GM20431 (cell line): ENCODE measurements at regions not wholly inside any gene's neighbourhood (a gene's known extent, or its start where the extent isn't known, plus 50 kb on each side); places are given as distances from the start of the nearest gene placed in this dataset.

Experiments used
- in situ Hi-C: fragments of 300-500 bp; cut with MseI, MboI; formaldehyde crosslinking; loops from one replicate; pipeline ENCODE4 v1.15.0; 2020; ENCODE audit warnings: low sequenced_read_pairs; ENCODE audit not compliant: unreplicated experiment

DNA sequence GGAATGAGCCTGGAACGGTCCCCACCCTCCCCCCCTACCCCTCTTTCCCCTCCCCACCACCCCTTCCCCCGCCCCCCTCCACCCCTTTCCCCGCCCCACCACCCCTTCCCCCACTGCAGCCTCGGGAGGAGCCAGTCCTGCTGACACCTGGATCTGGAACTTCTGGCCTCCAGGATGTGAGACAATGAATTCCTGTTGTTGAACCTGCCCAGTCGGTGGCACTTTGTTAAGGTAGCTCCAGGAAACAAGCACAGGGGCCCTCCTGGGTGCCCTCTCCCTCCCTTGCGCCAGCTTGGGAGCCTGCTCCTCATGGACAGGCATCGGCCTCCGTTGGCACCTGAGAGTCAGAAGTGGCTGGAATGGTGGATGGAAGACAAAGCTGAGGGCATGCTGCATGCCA lies 152.4 kb upstream of the FOXF1 start:
- in situ Hi-C loops, result no loop called here

- in situ Hi-C loops, result no loop called here
Observed at GRCh38 chr16:86359571-86359970, 150.8 kb upstream of the FOXF1 start.

GRCh38 chr16:86362155-86362849 lies 148.0 kb upstream of the FOXF1 start:
- in situ Hi-C loops, result no loop called here

DNA sequence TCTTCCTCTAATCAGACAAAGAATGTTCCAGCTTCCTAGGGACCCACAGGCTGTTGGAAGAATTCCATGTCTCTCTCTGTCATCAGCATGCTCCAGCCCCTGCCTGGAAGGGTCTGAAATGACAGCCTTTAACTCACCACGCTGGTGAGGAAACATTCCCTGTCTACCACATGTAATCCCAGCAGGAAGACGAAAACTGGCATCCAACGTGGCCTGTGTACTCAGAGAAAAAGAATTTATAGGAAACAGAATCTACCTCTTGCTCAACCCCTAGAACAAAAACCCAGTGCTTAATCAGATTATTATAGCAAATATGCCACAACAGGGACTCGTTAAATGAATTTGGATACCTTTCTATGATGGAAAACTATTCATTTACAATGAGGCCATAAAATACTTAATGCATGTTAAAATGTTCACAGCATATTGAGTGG lies 147.3 kb upstream of the FOXF1 start:
- in situ Hi-C loops, result no loop called here

DNA sequence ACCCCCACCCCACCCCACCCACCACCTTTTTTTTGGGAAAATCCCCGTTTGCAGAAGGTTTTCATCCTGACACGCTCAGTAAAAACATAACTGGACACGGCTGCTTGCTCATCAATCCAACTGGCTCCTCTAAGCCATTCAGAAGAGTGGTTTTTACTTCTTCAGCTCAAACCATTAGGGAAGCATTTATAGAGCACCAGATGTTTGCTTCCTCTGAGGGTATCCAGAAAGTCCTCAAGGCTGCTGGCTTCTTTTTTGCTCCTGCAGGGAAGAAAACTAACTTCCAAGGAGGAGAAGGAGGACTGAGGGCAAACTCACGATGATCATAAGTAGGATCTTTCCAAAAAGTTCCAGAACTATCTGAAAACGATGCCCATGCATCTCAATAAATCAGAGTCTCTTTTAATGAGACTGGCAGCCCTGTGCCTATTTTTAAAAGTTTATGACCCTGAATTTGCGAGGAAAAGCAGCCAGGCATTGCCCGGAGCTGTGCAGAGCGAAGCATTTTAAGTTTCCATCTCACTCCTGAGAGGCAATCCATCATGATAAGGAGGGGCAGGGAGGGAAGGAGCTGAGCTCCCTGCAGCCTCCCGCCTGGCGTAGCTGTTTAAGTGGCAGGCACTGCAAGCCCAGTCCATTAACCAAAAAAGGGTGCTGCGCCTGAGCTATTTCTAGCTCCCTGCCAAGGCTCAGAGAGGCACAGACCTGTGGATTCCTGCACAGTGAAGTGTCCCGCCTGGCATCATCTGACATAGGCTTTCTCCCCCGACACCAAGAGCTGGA lies 146.3 kb upstream of the FOXF1 start:
- in situ Hi-C loops, result no loop called here

DNA sequence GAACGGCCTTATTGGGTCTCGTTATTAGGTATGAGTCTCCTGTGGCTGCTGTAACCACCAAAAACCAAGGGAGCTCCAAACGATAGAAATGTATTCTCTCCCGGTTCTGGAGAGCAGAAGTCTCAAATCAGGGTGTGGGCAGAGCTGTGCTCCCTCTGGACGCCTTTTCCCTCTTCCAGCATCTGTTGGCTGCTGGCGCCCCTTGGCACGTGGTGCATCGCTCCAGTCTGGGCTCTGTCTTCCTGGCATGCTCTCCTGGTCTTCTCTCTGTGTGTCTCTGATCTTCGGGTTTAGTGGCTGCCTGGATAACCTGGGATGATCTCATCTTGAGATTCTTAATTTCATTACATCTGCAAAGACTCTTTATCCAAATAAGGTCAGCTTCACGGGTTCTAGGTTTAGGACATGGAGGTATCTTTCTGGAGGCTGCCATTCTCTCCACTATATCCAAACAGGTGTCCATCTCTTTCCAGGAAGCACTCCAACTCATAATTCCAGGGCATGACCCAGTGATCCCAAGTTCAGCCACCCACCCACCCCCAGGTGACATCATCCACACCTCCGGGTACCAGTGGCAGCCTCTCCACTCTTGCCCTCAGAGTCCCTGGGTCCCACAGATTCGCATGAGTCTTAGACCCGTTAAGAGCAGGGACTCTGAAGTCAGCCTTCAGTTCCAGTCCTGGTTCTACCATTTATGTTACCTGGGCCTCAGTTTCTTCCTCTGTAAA lies 145.5 kb upstream of the FOXF1 start:
- in situ Hi-C loops, result no loop called here

DNA sequence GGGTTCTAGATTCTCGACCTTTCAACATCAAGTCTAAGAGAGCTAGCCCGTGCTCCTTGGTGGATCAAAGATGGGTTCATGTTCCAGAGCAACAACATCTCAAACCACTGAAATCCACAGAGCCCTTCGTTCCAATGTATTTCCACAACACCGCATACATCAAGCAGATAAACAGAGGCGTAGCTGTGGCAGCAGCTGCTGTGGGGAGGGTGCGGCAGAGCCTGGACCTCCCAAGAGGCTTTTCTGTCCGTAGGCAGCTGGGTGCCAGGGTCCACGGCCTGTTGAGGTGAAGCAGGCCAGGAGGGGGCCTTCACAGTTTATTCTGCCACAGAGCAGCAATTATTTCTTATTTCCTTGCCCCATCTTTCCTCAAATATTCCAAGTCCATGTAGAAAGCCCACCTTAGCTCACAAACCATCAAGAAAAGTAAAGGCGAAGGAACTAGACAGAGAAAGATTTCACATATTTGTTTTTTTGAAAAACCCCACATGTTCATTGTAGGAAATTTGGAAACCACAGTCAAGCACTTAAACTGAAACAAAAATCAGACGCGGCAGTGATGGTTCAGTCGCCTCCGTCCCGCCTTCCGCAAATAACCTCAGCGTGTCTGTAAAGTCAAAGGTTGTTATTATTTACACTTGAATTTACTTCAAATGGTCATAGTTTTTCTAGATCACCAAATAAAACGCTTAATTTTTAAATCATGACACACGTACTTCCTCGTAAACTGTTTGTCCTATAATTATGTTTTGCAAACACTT lies 144.6 kb upstream of the FOXF1 start:
- in situ Hi-C loops, result no loop called here

DNA sequence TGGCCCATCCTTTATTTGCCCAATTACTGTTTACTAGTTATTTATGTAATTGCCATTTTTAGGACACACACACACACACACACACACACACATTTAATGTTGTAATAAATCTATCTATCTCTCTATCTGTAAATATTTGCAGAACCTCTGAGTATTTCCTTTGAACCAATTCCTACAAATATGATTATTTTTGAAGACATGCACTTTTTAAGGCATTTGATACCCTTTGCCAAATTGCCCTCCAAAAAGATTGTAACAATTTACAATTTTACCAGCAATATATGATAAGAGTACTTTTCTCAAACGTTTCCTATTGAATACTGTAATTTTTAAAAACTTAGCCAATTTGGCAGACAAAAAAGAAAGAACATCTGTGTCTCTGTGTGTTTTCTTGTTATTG lies 143.8 kb upstream of the FOXF1 start:
- in situ Hi-C loops, result no loop called here

DNA sequence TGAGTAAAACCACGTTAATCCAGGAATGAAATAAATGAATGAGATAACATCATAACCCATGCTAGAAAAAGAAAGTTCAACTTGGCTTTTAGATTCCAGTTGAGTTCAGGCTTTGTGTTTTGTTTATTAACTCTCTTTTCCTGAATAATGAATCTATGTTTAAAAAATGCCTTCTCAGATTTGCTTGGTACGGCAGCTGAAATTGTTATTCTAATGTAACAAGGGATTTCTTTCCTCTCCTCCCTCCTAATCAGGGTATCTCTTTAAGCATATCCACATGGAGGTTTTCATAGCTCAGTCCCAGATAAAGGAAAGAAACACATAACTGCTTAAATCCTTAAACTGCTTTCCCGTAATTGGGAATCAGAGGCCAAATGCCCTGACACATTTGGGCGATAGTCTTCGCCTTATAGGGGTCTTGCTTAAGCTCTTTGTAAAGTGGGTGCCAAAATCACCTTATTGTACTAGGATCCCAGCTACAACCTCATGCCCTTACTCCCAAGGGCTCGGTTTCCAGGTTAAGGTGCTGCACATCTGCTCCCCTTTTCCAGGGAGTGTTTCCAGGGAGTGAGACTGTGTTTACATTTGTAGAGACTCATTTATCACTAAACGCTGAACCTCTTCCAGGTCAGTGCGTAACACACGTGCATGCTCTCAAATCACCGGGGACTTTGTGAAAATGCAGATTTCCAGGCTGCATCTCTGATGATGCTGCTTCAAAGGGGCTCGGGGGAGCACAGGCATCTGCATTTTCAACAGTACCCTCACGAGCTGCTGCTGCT lies 142.8 kb upstream of the FOXF1 start:
- in situ Hi-C loops, result no loop called here

DNA sequence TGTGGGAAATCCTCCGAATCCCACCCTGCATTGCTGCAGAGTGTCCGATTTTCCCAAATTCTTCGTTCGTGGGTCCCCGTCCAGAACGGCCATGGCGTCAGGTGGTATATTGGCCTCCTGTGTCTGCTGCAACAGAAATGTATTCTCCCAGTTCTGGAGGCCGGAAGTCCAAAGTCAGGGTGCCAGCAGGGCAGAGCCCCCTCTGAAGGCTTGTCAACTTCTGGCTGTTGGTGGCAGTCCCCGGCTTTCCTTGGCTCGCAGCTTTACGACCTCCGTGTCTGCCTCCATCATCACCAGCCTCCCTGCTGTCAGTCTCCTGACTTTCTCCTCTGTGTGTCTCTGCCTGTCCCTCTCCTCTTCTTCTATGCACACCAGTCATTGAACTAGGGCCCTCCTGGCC lies 142.1 kb upstream of the FOXF1 start:
- in situ Hi-C loops, result no loop called here

DNA sequence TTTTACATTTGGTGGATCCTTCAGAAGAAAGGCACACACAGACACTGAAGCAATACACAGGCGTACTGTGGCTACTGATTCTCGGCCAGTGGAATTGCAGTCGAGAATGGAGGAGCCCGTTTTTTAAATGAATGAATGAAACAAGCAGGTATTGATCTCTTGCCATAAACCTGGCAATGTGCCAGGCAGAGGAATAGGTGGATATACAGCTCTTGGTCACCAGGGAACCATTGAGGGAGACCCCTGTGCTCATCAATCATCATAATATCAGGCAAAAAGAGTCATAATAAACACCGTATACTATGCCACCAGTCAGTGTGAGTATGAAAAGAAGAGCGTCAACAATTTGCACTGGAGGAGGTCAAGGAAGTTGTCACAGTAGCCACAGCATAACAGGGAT lies 140.3 kb upstream of the FOXF1 start:
- in situ Hi-C loops, result no loop called here

- in situ Hi-C loops, result no loop called here
Observed at GRCh38 chr16:86371083-86371803, 139.1 kb upstream of the FOXF1 start.

- in situ Hi-C loops, result no loop called here
Observed at GRCh38 chr16:86372193-86372592, 138.1 kb upstream of the FOXF1 start.

DNA sequence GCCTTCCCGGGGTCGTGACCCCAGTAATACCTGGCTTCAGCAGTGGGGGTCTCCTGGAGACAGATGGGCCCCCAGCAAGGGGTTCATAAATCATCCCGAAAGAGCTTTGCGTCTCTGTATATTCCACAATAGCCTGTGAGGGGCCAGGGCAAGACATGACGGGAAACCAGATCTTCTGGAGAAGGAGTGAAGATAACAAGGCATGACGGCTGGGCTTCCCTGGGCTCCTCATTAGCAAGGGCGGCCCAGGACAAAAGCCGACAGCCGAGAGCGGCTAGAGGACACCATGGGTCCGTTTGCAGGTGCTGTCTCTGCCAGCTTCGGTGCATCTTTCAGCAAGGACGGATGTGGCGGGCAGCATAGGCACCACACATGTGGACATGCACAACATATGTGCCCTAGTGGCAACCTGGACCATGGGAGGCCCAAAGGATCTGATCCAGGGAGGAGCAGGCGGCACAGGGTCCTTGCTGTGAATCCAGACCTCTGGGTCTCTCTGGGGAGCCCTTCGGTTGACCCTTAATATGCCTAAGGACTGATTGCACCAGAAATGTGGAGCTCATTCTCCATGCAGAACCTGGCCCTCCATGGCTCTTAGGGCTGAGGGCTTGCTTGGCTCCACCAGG lies 136.9 kb upstream of the FOXF1 start:
- in situ Hi-C loops, result no loop called here

GRCh38 chr16:86374603-86375130 lies 135.7 kb upstream of the FOXF1 start:
- in situ Hi-C loops, result no loop called here

DNA sequence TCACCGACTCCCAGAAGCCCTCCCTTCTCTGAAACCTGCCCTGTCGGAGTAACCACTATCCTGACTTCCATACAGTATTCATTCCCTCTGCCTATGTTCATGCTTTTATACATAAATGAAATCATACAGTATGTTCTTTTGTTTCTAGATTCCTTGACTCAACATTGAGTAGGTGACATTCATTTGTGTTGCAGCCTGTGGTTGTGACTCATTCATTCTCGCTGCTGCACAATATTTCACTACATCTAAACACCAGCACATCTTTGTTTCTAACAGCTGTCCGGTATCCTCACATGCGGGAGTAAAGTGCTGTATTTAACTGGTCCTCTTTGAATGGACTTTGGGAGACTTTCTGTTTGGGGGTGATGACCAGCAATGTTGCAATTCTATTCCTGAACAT lies 135.0 kb upstream of the FOXF1 start:
- in situ Hi-C loops, result no loop called here

DNA sequence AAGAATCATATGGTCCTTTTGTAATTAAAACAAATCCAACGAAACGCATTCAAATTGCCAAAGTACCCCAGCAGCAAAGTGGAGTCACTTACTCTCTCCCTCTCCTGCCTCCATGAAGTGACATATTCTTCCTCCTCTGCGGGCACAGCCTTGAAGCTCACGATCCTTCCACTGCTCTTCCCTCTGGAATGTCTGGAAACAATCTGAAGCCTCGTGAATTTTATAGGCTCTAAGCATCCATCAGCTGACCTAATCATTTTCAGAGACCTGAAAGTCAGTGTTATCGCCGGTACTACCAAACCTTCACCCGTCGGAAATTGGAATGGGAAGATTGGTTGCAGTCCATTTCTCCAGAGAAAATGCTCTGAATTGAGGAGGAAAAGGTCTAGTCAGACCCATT lies 134.5 kb upstream of the FOXF1 start:
- in situ Hi-C loops, result no loop called here

- in situ Hi-C loops, result no loop called here
Observed at GRCh38 chr16:86376837-86377236, 133.5 kb upstream of the FOXF1 start.
